ENCODE measurements at regions not wholly inside any gene's neighbourhood (a gene's known extent, or its start where the extent isn't known, plus 50 kb on each side); places are given as distances from the start of the nearest gene placed in this dataset.

- no peaks in the 10 kb centered on the region for H3K36me3 Mint-ChIP-seq (ENCODE audit: low read depth, unreplicated experiment)
- Histone ChIP-seq H2AFZ (ENCODE audit: low read depth, low read length) (no peak overlapping the region), H3K27ac (ENCODE audit: low read depth, low read length) (no peak overlapping the region)
Measured at GRCh38 chr16:9650284-9650683, 531.9 kb downstream of the GRIN2A start.

GRCh38 chr16:9655051-9655450 lies 527.2 kb downstream of the GRIN2A start:
- no peaks in the 10 kb centered on the region for H3K79me2 ChIP-seq (ENCODE audit: insufficient read depth, low read length)
- no peaks in the 10 kb centered on the region for H3K4me1 ChIP-seq (ENCODE audit: insufficient read depth, low read length)
- no peak for FAIRE-seq
- peaks cover 61% of the 10 kb centered on the region for H3K27me3 Mint-ChIP-seq (ENCODE audit: low read depth, unreplicated experiment)
- no peak overlapping the region for H3K9ac ChIP-seq (ENCODE audit: low read length)
- no peaks in the 10 kb centered on the region for H3K4me1 Mint-ChIP-seq (ENCODE audit: low read depth, unreplicated experiment)
- no peaks in the 10 kb centered on the region for H3K27me3 ChIP-seq (ENCODE audit: insufficient read depth, low read length)
- no peaks in the 10 kb centered on the region for H3K36me3 ChIP-seq (ENCODE audit: insufficient read depth, low read length)
- no peak overlapping the region for H3K27ac Mint-ChIP-seq (ENCODE audit: unreplicated experiment)
- H3K4me3 Mint-ChIP-seq (ENCODE audit: unreplicated experiment), result no peak overlapping the region
- H3K9me3 ChIP-seq (ENCODE audit: insufficient read depth, low read depth, low read length), result no peaks in the 10 kb centered on the region
- H3K4me3 ChIP-seq (ENCODE audit: insufficient read depth, low read depth, low read length), result no peak overlapping the region
- H3K36me3 Mint-ChIP-seq (ENCODE audit: low read depth, unreplicated experiment), result no peaks in the 10 kb centered on the region
- no peaks in the 10 kb centered on the region for H4K20me1 ChIP-seq (ENCODE audit: insufficient read depth, low read length)
- peaks cover 5% of the 10 kb centered on the region for H3K9me3 Mint-ChIP-seq (ENCODE audit: unreplicated experiment)
- no peak for DNase-seq (ENCODE audit: low read depth)
- H3K4me2 ChIP-seq (ENCODE audit: low read length), result no peak overlapping the region
- no peak overlapping the region for H2AFZ ChIP-seq (ENCODE audit: low read depth, low read length)
- TF ChIP-seq CTCF (IDR thresholded peaks at IDR 0.05; ENCODE audit: insufficient read depth, low read depth, low read length) (no peak), EZH2 (IDR thresholded peaks at IDR 0.05; ENCODE audit: insufficient read depth, low read length) (no peak)
- H3K27ac ChIP-seq (ENCODE audit: low read depth, low read length), result no peak overlapping the region

More at GRCh38 chr16:9650284-9650683, 531.9 kb downstream of the GRIN2A start:
- no peak overlapping the region for H3K4me2 ChIP-seq (ENCODE audit: low read length)
- Mint-ChIP-seq H3K27me3 (ENCODE audit: low read depth, unreplicated experiment) (peaks cover 48% of the 10 kb centered on the region), H3K4me3 (ENCODE audit: unreplicated experiment) (no peak overlapping the region), H3K9me3 (ENCODE audit: unreplicated experiment) (peaks cover 3% of the 10 kb centered on the region), H3K27ac (ENCODE audit: unreplicated experiment) (no peak overlapping the region), H3K4me1 (ENCODE audit: low read depth, unreplicated experiment) (no peaks in the 10 kb centered on the region)
- no peaks in the 10 kb centered on the region for H3K36me3 ChIP-seq (ENCODE audit: insufficient read depth, low read length)
- H4K20me1 ChIP-seq (ENCODE audit: insufficient read depth, low read length), result no peaks in the 10 kb centered on the region
- H3K4me3 ChIP-seq (ENCODE audit: insufficient read depth, low read depth, low read length), result no peak overlapping the region
- DNase-seq (ENCODE audit: low read depth) (no peak), FAIRE-seq (no peak)
- H3K9me3 ChIP-seq (ENCODE audit: insufficient read depth, low read depth, low read length), result no peaks in the 10 kb centered on the region
- TF ChIP-seq CTCF (IDR thresholded peaks at IDR 0.05; ENCODE audit: insufficient read depth, low read depth, low read length), result no peak
- H3K4me1 ChIP-seq (ENCODE audit: insufficient read depth, low read length), result no peaks in the 10 kb centered on the region
- no peaks in the 10 kb centered on the region for H3K79me2 ChIP-seq (ENCODE audit: insufficient read depth, low read length)
- H3K9ac ChIP-seq (ENCODE audit: low read length), result no peak overlapping the region
- no peaks in the 10 kb centered on the region for H3K27me3 ChIP-seq (ENCODE audit: insufficient read depth, low read length)

- Mint-ChIP-seq H3K36me3 (ENCODE audit: low read depth, unreplicated experiment) (no peaks in the 10 kb centered on the region), H3K27ac (ENCODE audit: unreplicated experiment) (no peak overlapping the region), H3K27me3 (ENCODE audit: low read depth, unreplicated experiment) (peaks cover 71% of the 10 kb centered on the region), H3K9me3 (ENCODE audit: unreplicated experiment) (peaks cover 6% of the 10 kb centered on the region), H3K4me3 (ENCODE audit: unreplicated experiment) (no peak overlapping the region), H3K4me1 (ENCODE audit: low read depth, unreplicated experiment) (no peaks in the 10 kb centered on the region)
- Histone ChIP-seq H3K36me3 (ENCODE audit: insufficient read depth, low read length) (no peaks in the 10 kb centered on the region), H3K4me2 (ENCODE audit: low read length) (no peak overlapping the region), H2AFZ (ENCODE audit: low read depth, low read length) (no peak overlapping the region), H3K79me2 (ENCODE audit: insufficient read depth, low read length) (no peaks in the 10 kb centered on the region), H3K9ac (ENCODE audit: low read length) (no peak overlapping the region), H3K9me3 (ENCODE audit: insufficient read depth, low read depth, low read length) (no peaks in the 10 kb centered on the region), H3K4me1 (ENCODE audit: insufficient read depth, low read length) (no peaks in the 10 kb centered on the region), H3K4me3 (ENCODE audit: insufficient read depth, low read depth, low read length) (no peak overlapping the region), H4K20me1 (ENCODE audit: insufficient read depth, low read length) (no peaks in the 10 kb centered on the region), H3K27ac (ENCODE audit: low read depth, low read length) (no peak overlapping the region), H3K27me3 (ENCODE audit: insufficient read depth, low read length) (no peaks in the 10 kb centered on the region)
- FAIRE-seq (no peak), DNase-seq (ENCODE audit: low read depth) (no peak)
- TF ChIP-seq EZH2 (IDR thresholded peaks at IDR 0.05; ENCODE audit: insufficient read depth, low read length), result no peak
- TF ChIP-seq CTCF (IDR thresholded peaks at IDR 0.05; ENCODE audit: insufficient read depth, low read depth, low read length), result no peak
Measured at GRCh38 chr16:9657641-9658040, 524.6 kb downstream of the GRIN2A start.
